Thyroid gland (tissue), 4 donors: ENCODE measurements at regions not wholly inside any gene's neighbourhood (a gene's known extent, or its start where the extent isn't known, plus 50 kb on each side); places are given as distances from the start of the nearest gene placed in this dataset.

Source experiments
- POLR2A ChIP-seq, 2 donors: fragments of 450-650 bp; IDR thresholded peaks; one replicate each; pipeline ENCODE4 v1.6.1; 2017; ENCODE audit warnings: antibody characterized with exemption in 2 of 2, mild to moderate bottlenecking in 2 of 2, moderate library complexity in 1 of 2
- TF ChIP-seq, protein P1 (sequence below), 6 experiments: fragments of 200-600 bp in 3 of 6; fragments of 450-650 bp in 3 of 6; sonication (generic) in 3 of 6; IDR thresholded peaks; one replicate each; pipeline ENCODE4 v1.5.1; 2016 to 2019; ENCODE audit warnings: antibody characterized with exemption in 6 of 6, mild to moderate bottlenecking in 2 of 6, inconsistent platforms in 1 of 6, moderate library complexity in 1 of 6

DNA sequence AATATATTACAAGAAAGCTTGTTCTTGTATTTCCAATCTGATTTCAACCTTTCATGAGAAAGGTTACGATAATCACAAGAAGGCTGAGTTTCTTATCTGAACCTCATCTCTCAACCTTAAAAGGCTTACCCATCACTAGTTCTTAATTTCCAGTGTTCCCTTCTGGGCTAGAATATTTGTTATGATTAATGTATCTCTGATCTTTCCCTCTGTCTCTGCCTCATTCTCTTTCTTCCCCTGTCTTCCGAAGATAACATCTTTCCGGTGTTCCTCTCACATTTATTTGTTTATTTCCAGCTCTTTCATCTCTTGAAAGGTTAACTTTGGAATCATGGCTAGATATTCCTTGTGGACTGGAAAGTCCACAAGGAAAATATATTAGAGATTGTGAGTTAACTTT, 255.9 kb downstream of the SLC6A15 start:
- TF ChIP-seq, protein P1, sequence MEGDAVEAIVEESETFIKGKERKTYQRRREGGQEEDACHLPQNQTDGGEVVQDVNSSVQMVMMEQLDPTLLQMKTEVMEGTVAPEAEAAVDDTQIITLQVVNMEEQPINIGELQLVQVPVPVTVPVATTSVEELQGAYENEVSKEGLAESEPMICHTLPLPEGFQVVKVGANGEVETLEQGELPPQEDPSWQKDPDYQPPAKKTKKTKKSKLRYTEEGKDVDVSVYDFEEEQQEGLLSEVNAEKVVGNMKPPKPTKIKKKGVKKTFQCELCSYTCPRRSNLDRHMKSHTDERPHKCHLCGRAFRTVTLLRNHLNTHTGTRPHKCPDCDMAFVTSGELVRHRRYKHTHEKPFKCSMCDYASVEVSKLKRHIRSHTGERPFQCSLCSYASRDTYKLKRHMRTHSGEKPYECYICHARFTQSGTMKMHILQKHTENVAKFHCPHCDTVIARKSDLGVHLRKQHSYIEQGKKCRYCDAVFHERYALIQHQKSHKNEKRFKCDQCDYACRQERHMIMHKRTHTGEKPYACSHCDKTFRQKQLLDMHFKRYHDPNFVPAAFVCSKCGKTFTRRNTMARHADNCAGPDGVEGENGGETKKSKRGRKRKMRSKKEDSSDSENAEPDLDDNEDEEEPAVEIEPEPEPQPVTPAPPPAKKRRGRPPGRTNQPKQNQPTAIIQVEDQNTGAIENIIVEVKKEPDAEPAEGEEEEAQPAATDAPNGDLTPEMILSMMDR (IDR thresholded peaks at IDR 0.05) = no peak
- TF ChIP-seq POLR2A (IDR thresholded peaks at IDR 0.05) = no peak
